Neural cell (in vitro differentiated cells): ENCODE measurements at regions not wholly inside any gene's neighbourhood (a gene's known extent, or its start where the extent isn't known, plus 50 kb on each side); places are given as distances from the start of the nearest gene placed in this dataset.

Experiments used
- H2AFZ ChIP-seq: fragments of 200-600, 300-800 bp; sonication (generic), shearing (Covaris generic); 2 replicates; pipeline ENCODE4 v1.6.0; 2014; ENCODE audit warnings: low read depth, mild to moderate bottlenecking, antibody characterized with exemption, low read length, moderate library complexity
- H3F3A ChIP-seq: fragments of 200-600 bp; shearing (Covaris generic); 2 replicates; pipeline ENCODE4 v1.6.1; 2016; ENCODE audit warnings: mild to moderate bottlenecking, moderate library complexity, mixed read lengths, antibody characterized with exemption, low read length; ENCODE audit not compliant: insufficient read depth, poor library complexity, severe bottlenecking
- H3K27ac ChIP-seq: fragments of 200-600, 300-800 bp; sonication (generic), shearing (Covaris generic); 2 replicates; pipeline ENCODE4 v1.5.1; 2014; ENCODE audit warnings: mild to moderate bottlenecking, low read length, moderate library complexity
- H3K27me3 ChIP-seq: fragments of 300-800, 200-600 bp; sonication (generic), shearing (Covaris generic); 2 replicates; pipeline ENCODE4 v1.6.0; 2014; ENCODE audit warnings: mild to moderate bottlenecking, low read depth, low read length, moderate library complexity; ENCODE audit not compliant: insufficient read depth
- H3K36me3 ChIP-seq: fragments of 300-800, 200-600 bp; sonication (generic), shearing (Covaris generic); 2 replicates; pipeline ENCODE4 v1.5.1; 2014; ENCODE audit warnings: mild to moderate bottlenecking, antibody characterized with exemption, low read length, moderate library complexity; ENCODE audit not compliant: insufficient read depth
- H3K4me2 ChIP-seq: fragments of 300-800, 200-600 bp; sonication (generic), shearing (Covaris generic); 2 replicates; pipeline ENCODE4 v1.6.0; 2014; ENCODE audit warnings: mild to moderate bottlenecking, low read length
- H3K4me3 ChIP-seq: fragments of 300-800, 200-600 bp; sonication (generic), shearing (Covaris generic); 2 replicates; pipeline ENCODE4 v1.5.1; 2014; ENCODE audit warnings: mild to moderate bottlenecking, low read length, moderate library complexity
- H3K79me2 ChIP-seq: fragments of 200-600 bp; shearing (Covaris generic); replicated peaks from 2 replicates; pipeline ENCODE4 v1.6.0; 2014; ENCODE audit warnings: mild to moderate bottlenecking, low read length, moderate library complexity; ENCODE audit not compliant: insufficient read depth
- H3K9ac ChIP-seq: fragments of 300-800, 200-600 bp; sonication (generic), shearing (Covaris generic); 2 replicates; pipeline ENCODE4 v1.6.1; 2016; ENCODE audit warnings: mild to moderate bottlenecking, low read length, mixed read lengths
- H3K9me2 ChIP-seq: fragments of 200-600 bp; shearing (Covaris generic); 2 replicates; pipeline ENCODE4 v1.6.1; 2016; ENCODE audit warnings: mild to moderate bottlenecking, low read length, mixed read lengths; ENCODE audit not compliant: insufficient read depth
- H3K9me3 ChIP-seq: fragments of 200-600, 300-800 bp; sonication (generic), shearing (Covaris generic); 2 replicates; pipeline ENCODE4 v1.6.1; 2016; ENCODE audit warnings: mild to moderate bottlenecking, mixed run types, low read length, moderate library complexity, mixed read lengths
- H4K20me1 ChIP-seq: fragments of 200-600 bp; shearing (Covaris generic); 2 replicates; pipeline ENCODE4 v1.6.1; 2016; ENCODE audit warnings: mild to moderate bottlenecking, mixed run types; ENCODE audit not compliant: insufficient read depth
- CTCF ChIP-seq: fragments of 450-650 bp; IDR thresholded peaks from 2 replicates; pipeline ENCODE4 v1.5.1; 2014; ENCODE audit warnings: antibody characterized with exemption, mild to moderate bottlenecking, moderate library complexity; ENCODE audit not compliant: poor library complexity, severe bottlenecking
- EP300 ChIP-seq: fragments of 450-650 bp; conservative IDR thresholded peaks from 2 replicates; pipeline ENCODE4 v1.6.1; 2014; ENCODE audit warnings: antibody characterized with exemption, mild to moderate bottlenecking, moderate library complexity; ENCODE audit not compliant: poor library complexity, severe bottlenecking
- EZH2 ChIP-seq: fragments of 200-600, 300-800 bp; shearing (Covaris generic), sonication (generic); IDR thresholded peaks from 2 replicates; pipeline ENCODE4 v1.6.1; 2014; ENCODE audit warnings: antibody characterized with exemption, low read length, borderline replicate concordance, mild to moderate bottlenecking; ENCODE audit not compliant: insufficient read depth, poor library complexity, severe bottlenecking
- MXI1 ChIP-seq: fragments of 450-650 bp; conservative IDR thresholded peaks from 2 replicates; pipeline ENCODE4 v1.6.1; 2014; ENCODE audit warnings: antibody characterized with exemption, mild to moderate bottlenecking; ENCODE audit not compliant: poor library complexity, severe bottlenecking
- POLR2AphosphoS5 ChIP-seq: IDR thresholded peaks from 2 replicates; pipeline ENCODE4 v1.6.1; 2012
- RAD21 ChIP-seq: fragments of 450-650 bp; conservative IDR thresholded peaks from 2 replicates; pipeline ENCODE4 v1.6.1; 2014; ENCODE audit warnings: antibody characterized with exemption, mild to moderate bottlenecking, moderate library complexity
- REST ChIP-seq: IDR thresholded peaks from 2 replicates; pipeline ENCODE4 v1.6.1; 2012; ENCODE audit warnings: borderline replicate concordance
- SMC3 ChIP-seq: fragments of 450-650 bp; conservative IDR thresholded peaks from 2 replicates; pipeline ENCODE4 v1.6.1; 2014; ENCODE audit warnings: antibody characterized with exemption, mild to moderate bottlenecking, moderate library complexity; ENCODE audit not compliant: poor library complexity
- TAF1 ChIP-seq: IDR thresholded peaks from 2 replicates; pipeline ENCODE4 v1.6.1; 2012; ENCODE audit warnings: low read depth

GRCh38 chr12:105970885-105971284, 167.9 kb downstream of the NUAK1 start:
- Histone ChIP-seq H3K79me2 (no peaks in the 10 kb centered on the region), H3K27ac (no peak overlapping the region), H3F3A (no peaks in the 10 kb centered on the region), H3K4me3 (no peak overlapping the region), H3K4me2 (no peak overlapping the region), H2AFZ (no peak overlapping the region), H3K9me2 (no peaks in the 10 kb centered on the region), H3K36me3 (no peaks in the 10 kb centered on the region), H4K20me1 (no peaks in the 10 kb centered on the region), H3K9me3 (no peaks in the 10 kb centered on the region), H3K9ac (no peak overlapping the region), H3K27me3 (no peaks in the 10 kb centered on the region)
- TF ChIP-seq REST, result no peak
- TF ChIP-seq SMC3, result no peak
- TF ChIP-seq POLR2AphosphoS5, result no peak
- no peak for TF ChIP-seq TAF1
- no peak for TF ChIP-seq CTCF
- TF ChIP-seq EZH2, result no peak
- TF ChIP-seq EP300, result no peak
- no peak for TF ChIP-seq RAD21
- TF ChIP-seq MXI1, result no peak

- H2AFZ ChIP-seq, result no peak overlapping the region
- no peaks in the 10 kb centered on the region for H3K9me3 ChIP-seq
- no peaks in the 10 kb centered on the region for H3K79me2 ChIP-seq
- no peak overlapping the region for H3K4me2 ChIP-seq
- no peaks in the 10 kb centered on the region for H4K20me1 ChIP-seq
- H3F3A ChIP-seq, result no peaks in the 10 kb centered on the region
- H3K27ac ChIP-seq, result no peak overlapping the region
- no peak for TF ChIP-seq SMC3
- H3K36me3 ChIP-seq, result no peaks in the 10 kb centered on the region
- no peaks in the 10 kb centered on the region for H3K27me3 ChIP-seq
- no peak overlapping the region for H3K9ac ChIP-seq
- no peak overlapping the region for H3K4me3 ChIP-seq
- H3K9me2 ChIP-seq, result no peaks in the 10 kb centered on the region
Measured at GRCh38 chr12:105974738-105975137, 164.0 kb downstream of the NUAK1 start.

- Histone ChIP-seq H2AFZ (no peak overlapping the region), H4K20me1 (no peaks in the 10 kb centered on the region), H3K36me3 (no peaks in the 10 kb centered on the region), H3K4me3 (no peak overlapping the region), H3K27ac (no peak overlapping the region), H3K9ac (no peak overlapping the region), H3K9me3 (no peaks in the 10 kb centered on the region), H3K9me2 (no peaks in the 10 kb centered on the region), H3K4me2 (no peak overlapping the region), H3K79me2 (no peaks in the 10 kb centered on the region), H3F3A (no peaks in the 10 kb centered on the region), H3K27me3 (no peaks in the 10 kb centered on the region)
- TF ChIP-seq MXI1, result no peak
- TF ChIP-seq EP300, result no peak
- no peak for TF ChIP-seq REST
- no peak for TF ChIP-seq TAF1
- no peak for TF ChIP-seq EZH2
- TF ChIP-seq SMC3, result no peak
- no peak for TF ChIP-seq POLR2AphosphoS5
- TF ChIP-seq CTCF, result no peak
- no peak for TF ChIP-seq RAD21
Measured at GRCh38 chr12:105975351-105975750, 163.4 kb downstream of the NUAK1 start.
